WTC11 (cell line): ENCODE measurements at regions not wholly inside any gene's neighbourhood (a gene's known extent, or its start where the extent isn't known, plus 50 kb on each side); places are given as distances from the start of the nearest gene placed in this dataset.

Source experiments
- ATAC-seq: fragments of 200-7000 bp; cut with Tn5 transposase; 2 replicates; pipeline ENCODE4 v1.10.0; 2021; ENCODE audit warnings: mild to moderate bottlenecking, moderate library complexity
- CTCF ChIA-PET: fragments of 300-600 bp; sonication (Branson Sonifier 250); formaldehyde crosslinking; loops from one replicate; lab custom pipeline; 2021; ENCODE audit warnings: antibody characterized with exemption; lab: Charles Lee
- POLR2A ChIA-PET: fragments of 350-600 bp; sonication (Branson Sonifier 250); formaldehyde crosslinking; loops from one replicate; lab custom pipeline; 2021; ENCODE audit warnings: antibody characterized with exemption; lab: Charles Lee
- DNase-seq: peaks from one replicate; pipeline ENCODE4 v3.0.0; 2021; ENCODE audit warnings: low spot score
- H3K27ac Mint-ChIP-seq: 2 replicates; pipeline ENCODE4 v1.8.0; 2021; ENCODE audit warnings: mixed read lengths
- H3K27me3 Mint-ChIP-seq: 2 replicates; pipeline ENCODE4 v1.8.0; 2021; ENCODE audit warnings: low read depth, mild to moderate bottlenecking, moderate library complexity, mixed read lengths
- H3K36me3 Mint-ChIP-seq: 2 replicates; pipeline ENCODE4 v1.8.0; 2021; ENCODE audit warnings: mixed read lengths
- H3K4me1 Mint-ChIP-seq: 2 replicates; pipeline ENCODE4 v1.8.0; 2022; ENCODE audit warnings: mixed read lengths
- H3K4me3 Mint-ChIP-seq: 2 replicates; pipeline ENCODE4 v1.8.0; 2021; ENCODE audit warnings: mild to moderate bottlenecking, moderate library complexity, mixed read lengths
- H3K9me3 Mint-ChIP-seq: 2 replicates; pipeline ENCODE4 v1.8.0; 2021; ENCODE audit warnings: mixed read lengths
- ATF3 ChIP-seq: sonication (generic); formaldehyde crosslinking; conservative IDR thresholded peaks from 2 replicates; pipeline ENCODE4 v1.8.1; 2022; ENCODE audit warnings: mild to moderate bottlenecking, missing genetic modification reagents
- CREM ChIP-seq: sonication (generic); formaldehyde crosslinking; IDR thresholded peaks from 2 replicates; pipeline ENCODE4 v1.8.1; 2022; ENCODE audit warnings: mild to moderate bottlenecking, missing genetic modification reagents, moderate library complexity
- E2F1 ChIP-seq: sonication (generic); formaldehyde crosslinking; IDR thresholded peaks from 2 replicates; pipeline ENCODE4 v1.8.0; 2022; ENCODE audit warnings: mild to moderate bottlenecking, missing genetic modification reagents
- ESRRA ChIP-seq: sonication (generic); formaldehyde crosslinking; IDR thresholded peaks from 2 replicates; pipeline ENCODE4 v1.8.1; 2022; ENCODE audit warnings: mild to moderate bottlenecking, missing genetic modification reagents, borderline replicate concordance
- GABPB1 ChIP-seq: sonication (generic); formaldehyde crosslinking; IDR thresholded peaks from 2 replicates; pipeline ENCODE4 v1.8.1; 2023; ENCODE audit warnings: mild to moderate bottlenecking, missing genetic modification reagents
- GRHL2 ChIP-seq: fragments of 250-450 bp; sonication (Bioruptor Pico); IDR thresholded peaks from 2 replicates; pipeline ENCODE4 v1.8.0; 2022; ENCODE audit warnings: mild to moderate bottlenecking, moderate library complexity; ENCODE audit not compliant: insufficient replicate concordance, severe bottlenecking
- GTF2I ChIP-seq: fragments of 250-450 bp; sonication (Bioruptor Pico); conservative IDR thresholded peaks from 2 replicates; pipeline ENCODE4 v1.4.0; 2021; ENCODE audit warnings: mild to moderate bottlenecking
- HMGA2 ChIP-seq: fragments of 250-450 bp; sonication (Bioruptor Pico); IDR thresholded peaks from 2 replicates; pipeline ENCODE4 v1.4.0; 2021; ENCODE audit warnings: mild to moderate bottlenecking, moderate library complexity
- IRF1 ChIP-seq: sonication (generic); formaldehyde crosslinking; IDR thresholded peaks from 2 replicates; pipeline ENCODE4 v1.8.0; 2023; ENCODE audit warnings: missing genetic modification reagents
- NR1H2 ChIP-seq: sonication (generic); formaldehyde crosslinking; IDR thresholded peaks from 2 replicates; pipeline ENCODE4 v1.9.0; 2021; ENCODE audit warnings: mild to moderate bottlenecking, moderate library complexity, missing genetic modification reagents
- NR2C2 ChIP-seq: sonication (generic); formaldehyde crosslinking; IDR thresholded peaks from 2 replicates; pipeline ENCODE4 v1.8.0; 2022; ENCODE audit warnings: mild to moderate bottlenecking, missing genetic modification reagents
- OVOL2 ChIP-seq: fragments of 250-450 bp; sonication (Bioruptor Pico); IDR thresholded peaks from 2 replicates; pipeline ENCODE4 v1.9.0; 2021; ENCODE audit warnings: mild to moderate bottlenecking, borderline replicate concordance
- RELA ChIP-seq: sonication (generic); formaldehyde crosslinking; IDR thresholded peaks from 2 replicates; pipeline ENCODE4 v1.8.1; 2022; ENCODE audit warnings: missing genetic modification reagents, mild to moderate bottlenecking, borderline replicate concordance
- SMAD4 ChIP-seq: sonication (generic); formaldehyde crosslinking; IDR thresholded peaks from 2 replicates; pipeline ENCODE4 v1.8.0; 2022; ENCODE audit warnings: mild to moderate bottlenecking, missing genetic modification reagents
- SP1 ChIP-seq: sonication (generic); formaldehyde crosslinking; conservative IDR thresholded peaks from 2 replicates; pipeline ENCODE4 v1.8.1; 2022; ENCODE audit warnings: missing genetic modification reagents
- TEAD4 ChIP-seq: sonication (generic); formaldehyde crosslinking; IDR thresholded peaks from 2 replicates; pipeline ENCODE4 v1.8.0; 2022; ENCODE audit warnings: mild to moderate bottlenecking, missing genetic modification reagents
- ZNF138 ChIP-seq: sonication (generic); formaldehyde crosslinking; conservative IDR thresholded peaks from 2 replicates; pipeline ENCODE4 v1.8.1; 2022; ENCODE audit warnings: mild to moderate bottlenecking, moderate library complexity, missing genetic modification reagents
- ZNF263 ChIP-seq: sonication (generic); formaldehyde crosslinking; IDR thresholded peaks from 2 replicates; pipeline ENCODE4 v1.8.1; 2022; ENCODE audit warnings: low read depth, mild to moderate bottlenecking, moderate library complexity, missing genetic modification reagents
- ZNF532 ChIP-seq: fragments of 250-450 bp; sonication (Bioruptor Pico); IDR thresholded peaks from 2 replicates; pipeline ENCODE4 v1.9.0; 2021; ENCODE audit warnings: mild to moderate bottlenecking, borderline replicate concordance
- TF ChIP-seq, protein P1 (sequence below): fragments of 250-450 bp; sonication (Bioruptor Pico); IDR thresholded peaks from 2 replicates; pipeline ENCODE4 v1.9.0; 2021; ENCODE audit warnings: mild to moderate bottlenecking
- TF ChIP-seq, protein P2 (sequence below): sonication (generic); formaldehyde crosslinking; IDR thresholded peaks from 2 replicates; pipeline ENCODE4 v1.8.1; 2023; ENCODE audit warnings: mild to moderate bottlenecking, missing genetic modification reagents, borderline replicate concordance
- TF ChIP-seq, protein P3 (sequence below): sonication (generic); formaldehyde crosslinking; IDR thresholded peaks from 2 replicates; pipeline ENCODE4 v1.8.0; 2023; ENCODE audit warnings: mild to moderate bottlenecking, missing genetic modification reagents

DNA sequence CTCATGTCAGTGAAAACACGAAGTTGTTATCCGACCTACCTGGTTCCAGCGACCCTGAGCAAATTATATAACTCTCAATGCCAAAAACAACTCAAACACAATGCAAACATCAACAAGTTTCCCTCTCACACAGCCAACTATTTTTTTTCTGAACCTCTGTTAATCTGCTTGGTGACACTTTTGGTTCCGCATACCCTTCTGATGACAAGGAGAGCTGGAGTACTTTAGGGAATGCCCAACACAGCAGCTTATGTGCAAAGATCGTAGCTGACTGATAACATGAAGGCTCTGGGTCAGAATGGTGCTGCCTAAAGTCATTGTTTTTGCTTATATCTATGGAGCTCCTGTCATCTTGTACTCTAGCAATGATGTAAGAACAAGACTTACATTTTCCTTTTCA is 72.7 kb upstream of the CCDC68 start (continued):
- TF ChIP-seq ATF3 (CRISPR knock-in tag) (no peak), NR1H2 (no peak), RELA (CRISPR knock-in tag) (no peak), ZNF138 (CRISPR knock-in tag) (no peak), GRHL2 (CRISPR knock-in tag) (no peak), GABPB1 (CRISPR knock-in tag) (no peak)
- TF ChIP-seq, protein P1, sequence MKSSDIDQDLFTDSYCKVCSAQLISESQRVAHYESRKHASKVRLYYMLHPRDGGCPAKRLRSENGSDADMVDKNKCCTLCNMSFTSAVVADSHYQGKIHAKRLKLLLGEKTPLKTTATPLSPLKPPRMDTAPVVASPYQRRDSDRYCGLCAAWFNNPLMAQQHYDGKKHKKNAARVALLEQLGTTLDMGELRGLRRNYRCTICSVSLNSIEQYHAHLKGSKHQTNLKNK: no peak

DNA sequence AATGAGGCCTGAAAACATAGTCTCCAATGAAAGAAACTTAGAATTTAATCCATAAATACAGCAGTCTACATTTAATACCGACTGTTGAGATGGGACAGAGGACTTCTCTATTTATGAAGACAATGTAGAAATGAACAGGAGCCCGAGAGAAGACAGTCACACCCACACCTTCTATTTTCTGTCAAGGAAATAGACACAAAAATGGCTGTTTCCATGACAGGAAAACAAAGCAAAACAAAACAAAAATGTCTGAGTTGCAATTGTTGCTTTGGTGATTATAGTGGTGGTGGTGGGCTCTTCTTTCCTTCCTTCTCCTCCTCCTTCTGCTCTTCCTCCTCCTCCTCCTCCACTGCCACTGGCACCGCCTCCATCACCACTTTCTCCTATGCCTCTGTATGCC is 72.3 kb upstream of the CCDC68 start:
- CTCF ChIA-PET: interaction anchor here (1.1 kb wide), 1 partner anchor 18 kb away, joined by 3 read pairs; no protein-coding TSS in a partner anchor
- no peaks in the 10 kb centered on the region for H3K9me3 Mint-ChIP-seq
- no peaks in the 10 kb centered on the region; the same call in 1 of the 2 replicates for H3K27me3 Mint-ChIP-seq
- ATAC-seq (no peak), DNase-seq (no peak)
- H3K4me1 Mint-ChIP-seq: peaks cover 12% of the 10 kb centered on the region
- POLR2A ChIA-PET: no interaction called here
- no peak overlapping the region for H3K4me3 Mint-ChIP-seq
- 0 out of 2 replicates have a peak overlapping the region, but pooled peaks have one; percentile 9 for H3K27ac Mint-ChIP-seq
- H3K36me3 Mint-ChIP-seq: no peaks in the 10 kb centered on the region
- TF ChIP-seq TEAD4 (CRISPR knock-in tag) (no peak), SMAD4 (CRISPR knock-in tag) (no peak), ESRRA (CRISPR knock-in tag) (no peak), ZNF532 (CRISPR knock-in tag) (no peak), HMGA2 (CRISPR knock-in tag) (no peak), CREM (CRISPR knock-in tag) (no peak), NR2C2 (no peak), E2F1 (no peak), GTF2I (CRISPR knock-in tag) (no peak), OVOL2 (CRISPR knock-in tag) (no peak), SP1 (no peak), IRF1 (CRISPR knock-in tag) (no peak), ZNF263 (no peak)
- TF ChIP-seq, protein P1: no peak
- TF ChIP-seq, protein P2, sequence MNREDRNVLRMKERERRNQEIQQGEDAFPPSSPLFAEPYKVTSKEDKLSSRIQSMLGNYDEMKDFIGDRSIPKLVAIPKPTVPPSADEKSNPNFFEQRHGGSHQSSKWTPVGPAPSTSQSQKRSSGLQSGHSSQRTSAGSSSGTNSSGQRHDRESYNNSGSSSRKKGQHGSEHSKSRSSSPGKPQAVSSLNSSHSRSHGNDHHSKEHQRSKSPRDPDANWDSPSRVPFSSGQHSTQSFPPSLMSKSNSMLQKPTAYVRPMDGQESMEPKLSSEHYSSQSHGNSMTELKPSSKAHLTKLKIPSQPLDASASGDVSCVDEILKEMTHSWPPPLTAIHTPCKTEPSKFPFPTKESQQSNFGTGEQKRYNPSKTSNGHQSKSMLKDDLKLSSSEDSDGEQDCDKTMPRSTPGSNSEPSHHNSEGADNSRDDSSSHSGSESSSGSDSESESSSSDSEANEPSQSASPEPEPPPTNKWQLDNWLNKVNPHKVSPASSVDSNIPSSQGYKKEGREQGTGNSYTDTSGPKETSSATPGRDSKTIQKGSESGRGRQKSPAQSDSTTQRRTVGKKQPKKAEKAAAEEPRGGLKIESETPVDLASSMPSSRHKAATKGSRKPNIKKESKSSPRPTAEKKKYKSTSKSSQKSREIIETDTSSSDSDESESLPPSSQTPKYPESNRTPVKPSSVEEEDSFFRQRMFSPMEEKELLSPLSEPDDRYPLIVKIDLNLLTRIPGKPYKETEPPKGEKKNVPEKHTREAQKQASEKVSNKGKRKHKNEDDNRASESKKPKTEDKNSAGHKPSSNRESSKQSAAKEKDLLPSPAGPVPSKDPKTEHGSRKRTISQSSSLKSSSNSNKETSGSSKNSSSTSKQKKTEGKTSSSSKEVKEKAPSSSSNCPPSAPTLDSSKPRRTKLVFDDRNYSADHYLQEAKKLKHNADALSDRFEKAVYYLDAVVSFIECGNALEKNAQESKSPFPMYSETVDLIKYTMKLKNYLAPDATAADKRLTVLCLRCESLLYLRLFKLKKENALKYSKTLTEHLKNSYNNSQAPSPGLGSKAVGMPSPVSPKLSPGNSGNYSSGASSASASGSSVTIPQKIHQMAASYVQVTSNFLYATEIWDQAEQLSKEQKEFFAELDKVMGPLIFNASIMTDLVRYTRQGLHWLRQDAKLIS (CRISPR knock-in tag): no peak
- TF ChIP-seq, protein P3, sequence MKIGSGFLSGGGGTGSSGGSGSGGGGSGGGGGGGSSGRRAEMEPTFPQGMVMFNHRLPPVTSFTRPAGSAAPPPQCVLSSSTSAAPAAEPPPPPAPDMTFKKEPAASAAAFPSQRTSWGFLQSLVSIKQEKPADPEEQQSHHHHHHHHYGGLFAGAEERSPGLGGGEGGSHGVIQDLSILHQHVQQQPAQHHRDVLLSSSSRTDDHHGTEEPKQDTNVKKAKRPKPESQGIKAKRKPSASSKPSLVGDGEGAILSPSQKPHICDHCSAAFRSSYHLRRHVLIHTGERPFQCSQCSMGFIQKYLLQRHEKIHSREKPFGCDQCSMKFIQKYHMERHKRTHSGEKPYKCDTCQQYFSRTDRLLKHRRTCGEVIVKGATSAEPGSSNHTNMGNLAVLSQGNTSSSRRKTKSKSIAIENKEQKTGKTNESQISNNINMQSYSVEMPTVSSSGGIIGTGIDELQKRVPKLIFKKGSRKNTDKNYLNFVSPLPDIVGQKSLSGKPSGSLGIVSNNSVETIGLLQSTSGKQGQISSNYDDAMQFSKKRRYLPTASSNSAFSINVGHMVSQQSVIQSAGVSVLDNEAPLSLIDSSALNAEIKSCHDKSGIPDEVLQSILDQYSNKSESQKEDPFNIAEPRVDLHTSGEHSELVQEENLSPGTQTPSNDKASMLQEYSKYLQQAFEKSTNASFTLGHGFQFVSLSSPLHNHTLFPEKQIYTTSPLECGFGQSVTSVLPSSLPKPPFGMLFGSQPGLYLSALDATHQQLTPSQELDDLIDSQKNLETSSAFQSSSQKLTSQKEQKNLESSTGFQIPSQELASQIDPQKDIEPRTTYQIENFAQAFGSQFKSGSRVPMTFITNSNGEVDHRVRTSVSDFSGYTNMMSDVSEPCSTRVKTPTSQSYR: no peak
